Activated T-helper 1 cell treated with anti-CD3 and anti-CD28 coated beads, Interleukin-2, amount 50 U/mL, for 16 hours (primary cell): ENCODE measurements at regions not wholly inside any gene's neighbourhood (a gene's known extent, or its start where the extent isn't known, plus 50 kb on each side); places are given as distances from the start of the nearest gene placed in this dataset.
"Not testable (repeated sequence)": the region's sequence is repeated elsewhere in the genome, so short reads cannot be mapped to it uniquely, and the experiment has no call there.

Experiments
- DNase-seq, 2 donors: peaks; one replicate each; pipeline ENCODE4 v3.0.0-alpha.2; 2020; ENCODE audit warnings: low read depth in 1 of 2, low spot score in 1 of 2

- DNase-seq: no peak
Observed at GRCh38 chr2:34851804-34852203, 1252.7 kb upstream of the FAM98A start.

GRCh38 chr2:34849827-34850226 lies 1250.7 kb upstream of the FAM98A start:
- DNase-seq: no peak

GRCh38 chr2:34848691-34849090 lies 1249.6 kb upstream of the FAM98A start:
- DNase-seq: no peak

- DNase-seq: no peak
Observed at GRCh38 chr2:34848132-34848531, 1249.0 kb upstream of the FAM98A start.

- no peak for DNase-seq
Observed at GRCh38 chr2:34844629-34845028, 1245.5 kb upstream of the FAM98A start.

GRCh38 chr2:34838408-34838807 lies 1239.3 kb upstream of the FAM98A start:
- DNase-seq: no peak

- DNase-seq: no peak
Observed at GRCh38 chr2:34836361-34836760, 1237.3 kb upstream of the FAM98A start.

GRCh38 chr2:34831096-34831495 lies 1232.0 kb upstream of the FAM98A start:
- no peak for DNase-seq

GRCh38 chr2:34828481-34828880 lies 1229.4 kb upstream of the FAM98A start:
- DNase-seq: no peak

- DNase-seq: no peak
Observed at GRCh38 chr2:34827398-34827797, 1228.3 kb upstream of the FAM98A start.

- no peak for DNase-seq
Observed at GRCh38 chr2:34825686-34826085, 1226.6 kb upstream of the FAM98A start.

GRCh38 chr2:34822616-34823015 lies 1223.5 kb upstream of the FAM98A start:
- no peak for DNase-seq

- DNase-seq: no peak
Observed at GRCh38 chr2:34815052-34815741, 1216.1 kb upstream of the FAM98A start.

- DNase-seq: no peak
Observed at GRCh38 chr2:34810456-34810855, 1211.4 kb upstream of the FAM98A start.

- DNase-seq: no peak
Observed at GRCh38 chr2:34808426-34808825, 1209.3 kb upstream of the FAM98A start.

GRCh38 chr2:34806891-34807290 lies 1207.8 kb upstream of the FAM98A start:
- no peak for DNase-seq

- DNase-seq: no peak
Observed at GRCh38 chr2:34806396-34806795, 1207.3 kb upstream of the FAM98A start.

GRCh38 chr2:34799556-34799955 lies 1200.5 kb upstream of the FAM98A start:
- DNase-seq: no peak

GRCh38 chr2:34795586-34795985 lies 1196.5 kb upstream of the FAM98A start:
- DNase-seq: not testable (repeated sequence)

- no peak for DNase-seq
Observed at GRCh38 chr2:34789169-34789568, 1190.1 kb upstream of the FAM98A start.

GRCh38 chr2:34787341-34787740 lies 1188.2 kb upstream of the FAM98A start:
- no peak for DNase-seq

- DNase-seq: no peak
Observed at GRCh38 chr2:34785206-34785785, 1186.2 kb upstream of the FAM98A start.

- no peak for DNase-seq
Observed at GRCh38 chr2:34784701-34785100, 1185.6 kb upstream of the FAM98A start.
